HuH-7.5 (cell line): ENCODE measurements at regions not wholly inside any gene's neighbourhood (a gene's known extent, or its start where the extent isn't known, plus 50 kb on each side); places are given as distances from the start of the nearest gene placed in this dataset.

ENCODE experiments used
- DNase-seq: peaks from one replicate; pipeline ENCODE4 v3.0.0; 2011; ENCODE audit warnings: low spot score

DNA sequence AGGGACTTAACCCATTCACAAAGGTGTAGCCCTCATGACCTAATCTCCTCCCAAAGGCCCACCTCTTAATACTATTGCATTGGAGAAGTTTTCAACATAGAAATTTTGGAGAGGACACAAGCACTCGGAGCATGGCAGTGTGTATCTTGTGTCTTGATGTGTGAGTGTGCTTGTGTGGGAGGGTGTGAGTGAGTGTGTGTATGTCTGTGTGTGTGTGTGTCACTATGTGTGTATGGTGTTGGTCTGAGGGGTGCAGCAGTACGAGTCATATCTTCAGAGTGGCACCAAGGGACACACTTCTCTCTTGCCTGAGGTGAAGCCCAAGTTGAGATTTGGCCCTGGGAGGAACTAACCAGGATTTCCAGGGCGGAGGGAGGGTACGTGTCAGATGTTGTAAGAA is 73.7 kb downstream of the NAV1 start:
- no peak for DNase-seq

DNA sequence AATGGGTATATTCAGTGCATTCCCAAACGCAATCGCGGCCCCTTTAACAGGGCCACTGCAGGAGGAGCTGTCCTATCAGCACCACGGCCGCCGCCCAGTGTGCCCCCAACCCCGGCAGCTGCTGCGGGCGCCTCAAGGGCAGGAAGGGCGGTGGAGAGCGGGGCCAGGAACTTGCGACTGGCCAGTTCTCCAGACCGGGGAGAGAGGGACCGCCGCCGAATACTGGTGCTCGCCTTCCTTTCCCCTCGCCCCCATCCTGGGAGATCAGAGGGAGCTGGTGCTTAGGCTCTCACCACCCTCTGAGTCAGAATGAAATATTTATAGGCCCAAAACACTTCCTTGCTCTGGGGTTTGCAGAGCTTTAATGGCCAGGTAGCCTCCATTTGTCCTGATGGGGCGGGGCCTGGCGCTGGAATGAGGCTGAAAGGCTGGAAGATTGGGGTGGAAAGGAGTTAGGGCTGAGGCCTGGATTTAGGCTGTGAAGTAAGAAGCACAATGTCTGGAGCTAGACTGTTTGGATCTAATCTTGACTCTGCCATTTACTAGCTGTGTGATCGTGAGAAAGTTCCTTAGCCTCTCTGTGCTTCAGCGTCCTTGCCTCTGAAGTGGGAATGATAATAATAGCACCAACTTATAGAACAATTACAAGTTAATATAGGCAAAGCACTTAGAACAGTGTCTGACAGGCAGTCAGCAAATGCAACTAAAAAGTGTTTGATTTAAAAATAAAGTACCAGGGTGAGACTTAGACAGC is 75.5 kb downstream of the NAV1 start:
- DNase-seq, result no peak

DNA sequence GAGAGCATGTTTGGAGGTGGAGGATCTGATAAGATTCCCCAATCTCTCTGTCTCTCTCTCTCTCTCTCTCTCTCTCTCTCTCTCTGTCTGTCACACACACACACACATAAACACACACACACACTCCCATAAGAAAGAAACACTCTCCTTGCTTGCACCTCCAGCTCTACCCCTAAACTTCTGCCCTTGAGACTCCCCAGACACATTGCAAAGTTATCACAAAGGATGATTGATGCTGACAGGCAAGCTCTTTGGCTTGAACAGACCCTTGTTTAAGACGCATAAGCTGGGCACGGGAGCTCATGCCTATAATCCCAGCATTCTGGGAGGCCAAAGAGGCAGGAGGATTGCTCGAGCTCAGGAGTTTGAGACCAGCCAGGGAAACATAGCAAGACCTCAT is 78.2 kb downstream of the NAV1 start:
- DNase-seq, result no peak

DNA sequence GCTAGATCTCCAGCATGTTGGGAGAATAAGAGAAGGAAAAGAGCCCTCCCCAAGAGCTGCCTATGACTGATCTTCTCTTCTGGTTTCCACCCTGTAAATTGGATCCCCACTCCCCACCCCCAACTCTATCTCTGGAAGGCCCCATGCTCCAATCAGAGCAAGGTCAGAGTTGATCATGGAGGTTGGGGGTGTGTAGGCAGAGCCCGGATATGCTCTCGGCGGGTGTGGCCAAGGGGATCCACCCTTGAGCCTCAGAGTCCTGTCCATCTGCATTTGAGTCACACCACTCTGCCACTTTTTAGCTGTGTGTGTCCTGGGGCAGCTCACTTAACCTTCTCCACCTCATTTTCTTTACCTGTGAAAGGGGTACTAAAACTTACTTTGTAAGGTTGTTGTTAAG is 79.5 kb downstream of the NAV1 start:
- DNase-seq, result no peak

DNA sequence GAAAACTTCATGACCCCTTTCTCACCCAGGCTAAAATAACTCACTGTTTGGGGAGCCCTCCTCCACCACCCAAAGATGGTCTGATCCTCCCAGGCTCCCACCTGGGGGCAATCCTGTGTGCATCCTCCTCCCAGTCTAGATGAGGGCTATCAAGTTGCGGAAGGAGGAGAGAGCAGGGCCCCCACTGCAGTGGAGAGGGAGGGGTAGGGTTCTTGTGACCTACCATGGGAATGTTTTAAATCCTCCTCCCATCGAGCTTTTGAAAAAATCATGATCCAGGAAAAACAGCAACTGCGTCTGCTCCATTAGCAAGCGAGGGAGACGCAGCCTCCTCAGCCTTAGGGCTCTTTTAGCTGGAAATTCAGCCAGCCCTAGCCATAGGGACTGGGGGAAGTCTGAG is 80.0 kb downstream of the NAV1 start:
- no peak for DNase-seq

DNA sequence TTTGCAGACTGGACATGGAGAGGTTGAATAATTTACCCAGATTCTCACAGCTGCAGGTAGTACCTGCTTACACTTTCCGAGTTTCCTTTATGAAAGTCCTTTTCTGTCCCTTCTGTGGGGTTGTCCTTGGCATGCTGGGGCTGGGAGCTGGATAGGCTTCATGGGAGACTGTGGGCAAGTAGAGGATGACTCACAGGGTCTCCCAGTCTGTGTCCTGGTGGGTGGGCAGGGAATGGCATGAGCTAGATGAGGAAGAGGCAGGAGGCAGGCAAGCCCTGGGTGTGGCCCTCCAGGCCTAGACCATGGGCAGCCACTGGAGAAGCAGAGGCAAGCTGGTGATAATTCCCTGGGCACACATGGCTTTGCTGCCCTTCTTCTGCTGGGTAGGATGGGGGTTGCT is 80.6 kb downstream of the NAV1 start:
- no peak for DNase-seq

DNA sequence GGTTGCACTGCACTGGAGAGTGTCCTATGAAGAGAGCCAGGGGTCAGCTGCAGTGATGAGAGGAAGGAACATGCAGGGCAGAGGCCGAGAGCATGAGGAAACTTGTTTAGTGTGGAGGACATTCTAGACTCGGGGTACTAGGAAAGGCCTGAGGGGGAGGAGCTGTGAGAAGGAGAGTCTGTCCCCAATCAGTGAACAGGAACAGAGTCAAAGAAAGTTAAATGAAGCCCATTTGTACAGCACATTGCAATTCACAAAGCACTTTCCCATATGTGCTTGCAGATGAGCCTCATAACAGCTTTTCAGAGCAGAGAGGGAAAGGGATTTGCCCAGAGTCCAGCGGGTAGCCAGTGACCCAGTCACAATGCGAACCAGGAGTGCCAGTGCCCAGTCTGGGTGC is 83.4 kb downstream of the NAV1 start:
- DNase-seq, result no peak

DNA sequence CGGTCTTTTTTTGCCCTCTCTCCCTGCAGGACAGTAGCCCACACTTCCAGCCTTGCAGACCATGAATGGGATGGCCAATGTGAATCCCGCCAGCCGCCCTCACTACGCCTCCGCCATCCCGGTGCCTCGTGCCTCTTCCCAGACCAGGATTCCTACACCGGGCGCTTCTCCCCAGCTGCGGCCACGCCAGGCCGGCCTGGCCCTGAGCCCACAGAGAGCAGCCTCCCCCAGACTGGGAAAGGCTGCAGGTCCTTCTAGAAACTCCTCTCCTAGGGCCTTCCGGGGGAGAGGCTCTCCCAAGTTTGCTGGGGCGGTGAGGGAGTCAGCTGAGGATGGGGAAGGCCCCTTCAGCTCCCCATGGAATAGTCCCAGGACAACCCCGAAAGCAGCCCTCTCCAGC is 83.9 kb downstream of the NAV1 start:
- DNase-seq, result no peak

DNA sequence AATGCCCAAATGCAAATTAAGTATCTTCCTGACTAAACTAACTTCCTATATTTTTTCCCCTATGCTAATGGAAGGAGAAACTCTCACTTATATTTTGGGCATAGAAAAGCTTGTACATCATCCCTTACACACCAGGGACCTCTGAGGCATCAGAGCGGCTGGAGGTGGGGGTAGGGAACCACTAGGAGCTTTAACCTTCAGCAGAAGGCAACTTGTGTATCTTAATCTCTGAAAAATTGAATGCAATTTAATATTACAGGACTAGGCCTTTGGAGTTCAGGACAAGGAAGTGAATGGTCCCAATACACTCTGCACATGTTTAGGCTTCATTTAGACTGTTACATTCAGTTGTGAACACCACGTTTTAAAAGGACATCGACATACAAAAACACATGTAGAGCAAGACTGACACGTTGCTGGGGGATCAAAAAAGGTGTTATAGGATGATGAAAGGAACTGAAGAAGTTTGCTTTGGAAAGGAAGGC is 85.9 kb downstream of the NAV1 start:
- DNase-seq, result no peak

DNA sequence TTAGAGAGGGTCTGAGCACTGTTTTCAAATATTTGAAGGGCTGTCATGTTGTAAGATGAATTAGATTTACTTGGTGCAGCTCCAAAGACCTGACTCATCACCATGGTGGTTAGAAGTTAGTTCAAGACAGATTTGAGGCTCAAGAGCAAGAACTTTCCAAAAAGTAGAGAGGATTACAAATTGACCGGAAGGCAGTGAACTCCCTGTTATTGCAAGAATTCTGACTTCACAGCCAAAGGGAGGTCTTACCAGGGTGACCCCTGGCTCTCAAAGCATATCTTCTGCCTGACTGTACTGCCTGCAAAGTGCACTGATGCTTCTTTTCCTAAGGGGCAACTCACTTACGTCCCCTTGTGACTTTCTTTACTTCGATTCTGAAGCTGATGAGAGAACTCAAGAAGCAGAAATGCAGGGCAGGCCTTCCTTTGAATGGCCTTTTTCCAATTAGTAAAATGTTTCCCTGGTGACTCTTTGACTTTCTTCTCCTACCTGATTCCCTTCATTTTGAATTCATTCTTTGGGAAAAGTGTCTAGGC is 86.4 kb downstream of the NAV1 start:
- DNase-seq, result no peak

DNA sequence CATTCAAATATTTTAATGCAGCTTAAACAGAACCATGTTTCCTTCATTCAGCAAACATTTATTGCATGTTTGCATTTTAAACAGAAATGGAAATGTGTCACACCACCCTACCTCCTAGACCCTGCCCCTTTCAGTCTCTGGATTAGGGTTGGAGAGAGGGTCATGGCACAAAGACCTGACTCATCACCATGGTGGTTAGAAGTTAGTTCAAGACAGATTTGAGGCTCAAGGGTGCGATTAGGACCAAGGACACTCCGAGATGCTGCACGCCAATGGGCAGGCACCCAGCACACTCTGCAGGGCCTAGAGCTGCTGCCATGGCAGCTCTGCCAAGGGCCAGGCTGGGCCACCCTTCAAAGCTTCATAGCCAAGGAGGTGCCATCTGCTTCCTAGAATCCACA is 86.9 kb downstream of the NAV1 start:
- DNase-seq, result no peak

DNA sequence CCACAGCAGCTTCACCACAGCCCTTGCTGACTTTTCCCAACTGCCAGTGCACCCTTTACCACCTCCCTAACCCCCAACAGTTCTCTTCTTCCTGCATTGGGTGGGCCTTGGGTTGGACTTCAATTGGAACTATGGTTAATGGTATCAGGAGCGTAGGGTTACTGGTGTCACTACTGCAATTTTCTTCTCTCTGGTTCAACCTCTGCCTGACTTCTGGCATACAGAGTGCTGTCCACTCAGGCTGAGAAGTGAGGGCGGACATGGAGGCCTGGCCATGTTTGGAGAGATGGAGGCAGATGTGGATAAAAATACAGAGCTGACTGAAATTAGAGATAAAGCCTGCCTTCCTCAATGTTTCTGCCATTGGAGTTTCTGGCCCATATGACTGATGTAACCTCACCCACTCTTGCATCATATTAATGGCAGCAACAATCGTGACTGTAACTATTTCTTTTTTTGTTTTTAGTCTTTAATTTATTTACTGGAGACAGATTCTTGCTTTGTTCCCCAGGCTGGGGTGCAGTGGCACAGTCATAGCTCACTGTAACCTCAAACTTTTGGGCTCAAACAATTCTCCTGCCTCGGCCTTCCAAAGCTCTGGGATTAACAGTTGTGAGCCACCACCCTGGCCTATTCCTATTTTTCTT is 87.8 kb downstream of the NAV1 start:
- DNase-seq, result no peak

DNA sequence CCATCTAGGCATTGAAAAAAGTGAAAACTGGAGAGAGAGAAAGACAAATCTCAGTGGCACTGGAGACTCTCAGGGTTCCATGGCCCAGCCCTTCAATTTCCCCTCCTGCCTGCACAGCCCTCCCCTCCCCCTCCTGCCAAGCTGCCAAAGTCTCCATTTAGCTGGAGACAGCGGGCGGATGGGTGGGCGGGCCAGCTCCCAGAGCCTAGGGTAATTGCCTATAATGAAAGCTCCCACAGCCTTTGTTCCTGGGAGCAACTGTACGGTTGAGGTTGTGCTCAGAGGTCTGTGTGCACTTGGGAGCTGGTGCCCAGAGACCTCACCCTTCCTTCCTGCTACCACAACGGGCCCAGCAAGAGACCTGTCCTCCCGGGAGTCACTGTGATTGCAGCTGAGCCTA is 89.6 kb downstream of the NAV1 start:
- DNase-seq, result no peak

DNA sequence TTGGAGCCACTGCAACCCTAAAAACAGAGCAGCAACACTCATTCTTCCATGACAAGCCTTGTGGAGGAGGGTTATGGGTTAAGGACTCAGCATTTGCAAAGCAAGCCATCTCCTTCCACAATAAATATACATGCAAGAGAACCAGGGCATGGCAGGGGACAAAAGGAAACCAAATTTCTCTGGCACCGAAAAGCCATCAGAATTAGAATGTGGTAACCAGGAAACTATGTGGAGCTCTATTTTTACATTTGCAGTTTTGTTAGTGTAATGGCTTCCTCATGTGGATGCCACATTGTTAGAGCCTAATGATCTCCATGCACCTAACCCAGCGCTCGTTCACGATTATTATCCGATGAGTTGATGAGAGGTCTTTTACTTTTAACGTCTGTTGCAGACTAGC is 91.7 kb downstream of the NAV1 start:
- no peak for DNase-seq

DNA sequence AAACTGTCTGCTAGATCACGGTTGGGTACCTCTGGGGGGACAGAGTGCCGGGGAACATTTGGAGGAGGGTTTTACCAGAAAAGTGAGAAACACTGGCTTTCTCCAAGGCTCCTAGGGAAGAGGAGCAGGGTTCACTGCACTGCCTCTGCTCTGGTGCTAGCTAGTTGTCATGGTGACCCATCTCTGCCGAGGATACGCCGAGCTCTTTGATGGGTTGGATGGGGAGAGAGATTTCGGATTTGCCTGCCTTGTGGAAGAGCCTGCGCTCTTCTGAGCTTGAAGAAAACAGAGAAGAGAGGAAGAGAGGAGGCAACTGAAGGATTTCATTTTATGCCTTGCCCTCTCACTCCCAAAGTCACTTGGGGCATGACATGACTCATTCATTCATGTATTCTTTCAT is 92.1 kb downstream of the NAV1 start:
- no peak for DNase-seq

DNA sequence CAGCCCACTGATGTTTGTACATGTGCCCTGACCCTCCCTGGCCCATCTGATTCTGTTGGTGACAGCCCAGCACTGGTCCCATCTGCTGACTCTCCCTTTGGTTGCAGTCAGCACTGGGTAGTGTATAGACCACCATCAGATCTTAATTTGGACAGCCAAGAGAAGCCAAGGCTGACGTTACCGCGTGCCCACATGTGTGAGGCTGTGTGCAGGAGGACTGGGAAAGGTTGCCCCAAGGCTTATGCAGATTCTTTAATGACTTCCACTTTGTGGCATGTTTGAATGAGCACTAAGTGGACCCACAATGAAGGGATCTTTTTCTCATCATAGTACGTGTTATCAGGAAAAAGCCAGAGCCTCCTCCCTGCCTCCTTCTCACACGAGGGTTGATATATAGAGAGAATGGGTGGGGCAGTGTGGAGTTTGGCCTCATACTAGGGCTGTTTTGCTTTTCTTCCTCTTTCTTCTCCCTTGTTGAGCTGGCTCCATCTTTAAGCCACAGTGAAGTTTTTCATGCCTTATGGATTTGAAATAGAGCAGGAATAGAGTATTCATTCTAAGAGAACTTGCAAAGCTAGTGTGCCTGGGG is 93.5 kb downstream of the NAV1 start:
- no peak for DNase-seq

DNA sequence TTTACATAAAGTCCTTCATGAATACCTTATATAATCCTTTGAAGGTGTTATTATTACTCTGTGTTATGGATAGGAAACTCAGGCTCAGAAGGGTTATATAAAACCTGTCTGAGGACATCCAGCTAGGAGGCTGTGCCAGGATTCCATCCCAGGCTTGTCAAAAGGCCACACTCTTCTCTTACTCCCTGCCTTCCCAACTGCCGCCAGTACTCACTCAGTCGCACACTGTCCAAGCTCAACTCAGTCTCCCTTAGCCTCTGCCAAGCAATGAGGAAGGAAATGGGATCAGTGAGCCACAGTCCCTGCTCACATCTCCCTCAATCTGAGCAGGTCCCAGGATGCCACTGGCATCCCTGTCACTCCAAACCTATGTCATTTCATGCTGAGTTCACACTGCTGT is 94.4 kb downstream of the NAV1 start:
- DNase-seq, result no peak

DNA sequence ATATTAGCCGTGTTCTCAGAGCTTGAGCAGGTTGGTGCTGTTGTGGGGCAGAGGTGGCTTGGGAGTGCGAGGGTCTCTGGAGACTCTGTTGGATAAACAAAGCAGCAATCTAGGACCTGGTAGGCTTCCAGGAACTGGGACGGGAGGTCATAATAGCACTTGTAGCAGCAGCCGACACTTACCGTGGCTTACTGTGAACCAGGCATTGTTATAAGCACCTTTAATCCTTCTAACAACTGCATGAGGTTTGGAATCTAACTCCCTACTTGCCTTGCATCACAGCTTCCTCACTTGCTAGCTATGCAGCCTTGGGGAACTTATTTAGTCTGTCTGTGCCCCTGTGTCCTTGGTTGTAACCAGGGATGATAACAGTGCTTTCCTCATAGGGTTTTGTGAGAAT is 94.9 kb downstream of the NAV1 start:
- no peak for DNase-seq

DNA sequence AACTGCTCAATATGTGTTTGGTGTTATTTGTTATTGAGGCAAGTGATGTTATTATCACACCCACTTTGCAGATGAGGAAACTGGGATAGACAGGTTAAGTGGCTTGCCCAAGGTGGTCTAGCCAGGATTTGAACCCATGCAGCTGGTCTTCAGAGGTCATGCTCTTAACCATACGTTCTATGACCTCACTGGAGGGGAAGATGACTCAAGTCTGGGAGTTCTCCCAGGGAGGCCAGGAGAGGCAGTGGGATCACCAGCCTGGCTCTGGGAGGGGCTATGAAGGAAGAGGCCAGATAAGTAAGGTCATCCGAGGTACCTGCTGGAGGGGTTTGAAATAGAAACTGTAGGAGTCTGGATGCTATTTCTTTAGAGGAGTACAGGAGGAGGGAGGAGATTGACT is 95.3 kb downstream of the NAV1 start:
- DNase-seq, result no peak

DNA sequence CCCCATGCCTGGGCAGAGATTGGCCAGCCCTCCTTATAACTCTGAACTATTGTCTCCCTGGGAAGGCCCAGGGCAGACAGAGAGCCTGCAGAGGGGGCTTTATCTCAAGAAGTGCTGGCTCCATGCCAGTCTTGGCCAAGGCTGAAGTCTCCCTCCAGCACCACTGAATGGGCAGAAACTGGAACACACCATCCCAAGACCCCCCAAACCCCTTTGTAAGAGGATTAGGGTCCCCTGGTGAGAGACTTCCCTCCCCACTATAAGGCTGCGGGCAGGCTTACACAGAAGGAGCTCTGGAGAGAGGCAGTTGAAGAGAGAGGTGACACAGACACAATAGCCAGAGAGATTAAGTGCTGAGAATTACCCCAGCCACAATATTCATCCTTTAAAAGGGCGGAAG is 97.2 kb downstream of the NAV1 start:
- no peak for DNase-seq

DNA sequence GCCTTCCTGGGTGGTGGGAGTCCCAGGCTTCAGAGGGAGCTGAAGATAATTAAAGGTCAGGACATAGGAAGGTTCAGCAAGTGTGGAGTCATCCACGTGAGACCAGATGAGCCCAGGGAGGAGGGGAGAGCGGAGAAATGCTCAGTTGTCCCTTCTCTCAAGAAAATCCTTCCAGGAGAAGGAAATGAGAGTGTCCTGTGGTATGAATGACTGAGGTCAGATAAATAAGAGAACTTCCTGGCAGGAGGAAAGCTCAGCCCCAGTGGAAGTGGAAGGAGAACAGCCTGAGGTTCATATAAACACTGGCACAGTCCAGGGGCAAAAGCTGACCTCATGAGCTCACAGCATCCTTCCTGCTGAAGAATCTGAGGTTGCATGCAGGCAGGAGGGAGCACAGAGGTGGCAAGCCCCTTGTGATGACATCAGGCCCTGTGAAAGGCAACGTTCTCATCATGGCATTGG is 97.6 kb downstream of the NAV1 start:
- DNase-seq, result no peak

DNA sequence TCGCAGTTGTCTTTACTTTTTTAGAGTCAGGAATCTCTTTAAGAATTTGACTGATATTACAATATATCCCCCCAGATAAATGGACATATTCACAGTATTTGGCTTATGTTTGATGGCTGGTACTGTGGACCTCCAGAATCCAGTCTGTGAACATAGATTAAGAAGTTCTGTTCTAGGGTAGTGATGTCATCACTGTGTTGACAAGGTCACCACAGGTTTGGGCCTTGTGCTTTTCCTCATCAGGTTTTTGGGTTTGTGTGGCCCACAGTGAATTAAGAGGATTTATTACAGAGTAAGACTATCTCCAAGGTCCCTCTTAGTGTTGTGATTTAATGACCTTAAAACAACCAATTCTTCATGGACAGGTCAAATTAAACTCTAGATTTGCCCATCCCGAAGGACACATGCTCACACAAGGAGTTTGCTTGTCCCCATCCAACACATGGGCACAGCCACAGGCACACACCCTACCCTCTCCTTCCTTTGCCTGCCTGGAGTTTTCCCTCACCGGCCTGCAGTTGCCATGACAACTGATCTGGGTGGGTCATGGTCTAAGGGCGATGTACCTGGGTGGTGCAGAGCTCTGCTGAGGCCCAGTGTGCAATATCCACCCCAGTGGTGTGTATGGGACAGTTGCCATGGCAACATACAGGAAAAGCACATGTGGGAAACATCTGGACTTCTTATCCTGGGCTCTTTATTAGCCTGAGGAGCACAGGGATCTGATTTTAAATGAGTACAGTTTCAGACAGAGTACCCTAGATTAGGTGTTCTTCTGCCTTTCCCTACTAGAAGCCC is 98.6 kb downstream of the NAV1 start:
- DNase-seq, result no peak
